ENCODE measurements at regions not wholly inside any gene's neighbourhood (a gene's known extent, or its start where the extent isn't known, plus 50 kb on each side); places are given as distances from the start of the nearest gene placed in this dataset.

GRCh38 chr21:21722731-21723130 is 724.5 kb downstream of the NCAM2 start:
- no peak overlapping the region for H3K9ac ChIP-seq (ENCODE audit: low read depth, low read length)
- H3K27ac ChIP-seq (ENCODE audit: low read depth, low read length): no peak overlapping the region
- H3K27me3 ChIP-seq (ENCODE audit: control insufficient read depth, insufficient read depth, low read length): no peaks in the 10 kb centered on the region
- no peak overlapping the region for H3K4me3 ChIP-seq (ENCODE audit: low read depth, low read length)
- H3K36me3 ChIP-seq (ENCODE audit: control insufficient read depth, insufficient read depth, low read length): no peaks in the 10 kb centered on the region
- no peaks in the 10 kb centered on the region for H3K4me1 ChIP-seq (ENCODE audit: control insufficient read depth, insufficient read depth, low read length)
- H3K9me3 ChIP-seq (ENCODE audit: control insufficient read depth, insufficient read depth, low read length): no peaks in the 10 kb centered on the region

GRCh38 chr21:21730512-21730911 is 732.3 kb downstream of the NCAM2 start:
- no peak overlapping the region for H3K4me3 ChIP-seq (ENCODE audit: low read depth, low read length)
- H3K27me3 ChIP-seq (ENCODE audit: control insufficient read depth, insufficient read depth, low read length): no peaks in the 10 kb centered on the region
- no peak overlapping the region for H3K9ac ChIP-seq (ENCODE audit: low read depth, low read length)
- no peaks in the 10 kb centered on the region for H3K36me3 ChIP-seq (ENCODE audit: control insufficient read depth, insufficient read depth, low read length)
- H3K27ac ChIP-seq (ENCODE audit: low read depth, low read length): no peak overlapping the region
- H3K4me1 ChIP-seq (ENCODE audit: control insufficient read depth, insufficient read depth, low read length): no peaks in the 10 kb centered on the region
- H3K9me3 ChIP-seq (ENCODE audit: control insufficient read depth, insufficient read depth, low read length): no peaks in the 10 kb centered on the region

- Histone ChIP-seq H3K4me3 (ENCODE audit: low read depth, low read length) (no peak overlapping the region), H3K9ac (ENCODE audit: low read depth, low read length) (no peak overlapping the region), H3K4me1 (ENCODE audit: control insufficient read depth, insufficient read depth, low read length) (no peaks in the 10 kb centered on the region), H3K9me3 (ENCODE audit: control insufficient read depth, insufficient read depth, low read length) (no peaks in the 10 kb centered on the region), H3K27ac (ENCODE audit: low read depth, low read length) (no peak overlapping the region), H3K27me3 (ENCODE audit: control insufficient read depth, insufficient read depth, low read length) (no peaks in the 10 kb centered on the region), H3K36me3 (ENCODE audit: control insufficient read depth, insufficient read depth, low read length) (no peaks in the 10 kb centered on the region)
These were observed 733.4 kb downstream of the NCAM2 start for GRCh38 chr21:21731626-21732025.

DNA sequence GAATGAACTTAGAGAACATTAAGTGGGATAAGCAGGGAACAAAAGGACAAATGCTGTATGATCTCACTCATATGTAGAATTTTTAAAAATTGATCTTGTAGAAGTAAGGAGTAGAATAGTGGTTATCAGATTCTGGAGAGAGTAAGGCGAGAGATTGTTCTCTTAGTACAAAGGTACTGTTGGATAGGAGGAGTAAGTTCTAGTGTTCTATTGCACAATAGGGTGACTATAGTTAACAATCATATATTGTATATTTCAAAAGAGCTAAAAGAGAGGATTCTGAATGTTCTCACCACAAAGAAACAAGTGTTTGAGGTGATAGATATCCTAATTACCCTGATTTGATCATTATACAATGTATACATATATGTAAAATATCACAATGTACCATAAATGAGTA is 735.9 kb downstream of the NCAM2 start:
- Histone ChIP-seq H3K36me3 (ENCODE audit: control insufficient read depth, insufficient read depth, low read length) (no peaks in the 10 kb centered on the region), H3K9me3 (ENCODE audit: control insufficient read depth, insufficient read depth, low read length) (no peaks in the 10 kb centered on the region), H3K4me3 (ENCODE audit: low read depth, low read length) (no peak overlapping the region), H3K4me1 (ENCODE audit: control insufficient read depth, insufficient read depth, low read length) (no peaks in the 10 kb centered on the region), H3K27ac (ENCODE audit: low read depth, low read length) (no peak overlapping the region), H3K9ac (ENCODE audit: low read depth, low read length) (no peak overlapping the region), H3K27me3 (ENCODE audit: control insufficient read depth, insufficient read depth, low read length) (no peaks in the 10 kb centered on the region)

GRCh38 chr21:21737186-21737585 is 739.0 kb downstream of the NCAM2 start:
- H3K9me3 ChIP-seq (ENCODE audit: control insufficient read depth, insufficient read depth, low read length): no peaks in the 10 kb centered on the region
- no peak overlapping the region for H3K9ac ChIP-seq (ENCODE audit: low read depth, low read length)
- H3K4me3 ChIP-seq (ENCODE audit: low read depth, low read length): no peak overlapping the region
- H3K36me3 ChIP-seq (ENCODE audit: control insufficient read depth, insufficient read depth, low read length): no peaks in the 10 kb centered on the region
- no peaks in the 10 kb centered on the region for H3K27me3 ChIP-seq (ENCODE audit: control insufficient read depth, insufficient read depth, low read length)
- H3K27ac ChIP-seq (ENCODE audit: low read depth, low read length): no peak overlapping the region
- no peaks in the 10 kb centered on the region for H3K4me1 ChIP-seq (ENCODE audit: control insufficient read depth, insufficient read depth, low read length)

- Histone ChIP-seq H3K27me3 (ENCODE audit: control insufficient read depth, insufficient read depth, low read length) (no peaks in the 10 kb centered on the region), H3K9ac (ENCODE audit: low read depth, low read length) (no peak overlapping the region), H3K27ac (ENCODE audit: low read depth, low read length) (no peak overlapping the region), H3K4me3 (ENCODE audit: low read depth, low read length) (no peak overlapping the region), H3K36me3 (ENCODE audit: control insufficient read depth, insufficient read depth, low read length) (no peaks in the 10 kb centered on the region), H3K4me1 (ENCODE audit: control insufficient read depth, insufficient read depth, low read length) (no peaks in the 10 kb centered on the region), H3K9me3 (ENCODE audit: control insufficient read depth, insufficient read depth, low read length) (no peaks in the 10 kb centered on the region)
These were observed 742.0 kb downstream of the NCAM2 start for GRCh38 chr21:21740207-21740606.

DNA sequence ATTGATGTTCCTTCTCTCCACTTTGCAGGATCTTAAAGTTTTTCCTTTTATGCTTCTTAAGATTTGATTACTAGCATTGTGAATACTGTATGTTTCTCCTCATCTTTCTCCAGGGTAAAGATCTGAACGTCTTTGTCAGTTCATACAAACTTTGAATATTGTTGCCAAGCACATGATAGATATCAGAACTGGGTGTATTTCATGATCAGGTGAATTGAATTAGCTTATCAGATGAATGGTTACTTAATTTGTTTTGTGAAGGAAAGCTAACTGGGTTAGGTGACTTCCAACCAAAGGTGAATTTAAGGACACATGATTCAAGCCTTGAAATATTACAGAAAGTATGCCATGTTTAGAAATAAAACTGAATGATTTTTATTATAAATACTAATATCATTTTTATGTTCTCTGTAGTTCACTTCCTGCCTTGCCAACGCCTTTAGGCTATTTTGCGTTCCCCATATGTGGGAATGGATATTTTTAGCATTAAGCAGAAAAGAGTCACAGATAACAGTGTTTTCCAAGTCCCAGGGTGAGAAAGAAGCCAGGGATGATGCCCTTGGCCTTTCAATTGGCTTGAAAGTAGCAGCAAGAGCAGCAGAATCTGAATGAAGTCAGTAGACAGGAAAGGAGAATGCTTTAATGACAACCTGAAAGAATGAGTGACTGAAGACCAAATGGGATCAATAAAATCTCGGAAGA is 752.1 kb downstream of the NCAM2 start:
- Histone ChIP-seq H3K27me3 (ENCODE audit: control insufficient read depth, insufficient read depth, low read length) (no peaks in the 10 kb centered on the region), H3K9me3 (ENCODE audit: control insufficient read depth, insufficient read depth, low read length) (no peaks in the 10 kb centered on the region), H3K36me3 (ENCODE audit: control insufficient read depth, insufficient read depth, low read length) (no peaks in the 10 kb centered on the region), H3K27ac (ENCODE audit: low read depth, low read length) (no peak overlapping the region), H3K4me1 (ENCODE audit: control insufficient read depth, insufficient read depth, low read length) (no peaks in the 10 kb centered on the region), H3K4me3 (ENCODE audit: low read depth, low read length) (no peak overlapping the region), H3K9ac (ENCODE audit: low read depth, low read length) (no peak overlapping the region)

GRCh38 chr21:21751286-21751685 is 753.1 kb downstream of the NCAM2 start:
- no peaks in the 10 kb centered on the region for H3K27me3 ChIP-seq (ENCODE audit: control insufficient read depth, insufficient read depth, low read length)
- H3K36me3 ChIP-seq (ENCODE audit: control insufficient read depth, insufficient read depth, low read length): no peaks in the 10 kb centered on the region
- no peaks in the 10 kb centered on the region for H3K4me1 ChIP-seq (ENCODE audit: control insufficient read depth, insufficient read depth, low read length)
- H3K4me3 ChIP-seq (ENCODE audit: low read depth, low read length): no peak overlapping the region
- H3K27ac ChIP-seq (ENCODE audit: low read depth, low read length): no peak overlapping the region
- H3K9ac ChIP-seq (ENCODE audit: low read depth, low read length): no peak overlapping the region
- no peaks in the 10 kb centered on the region for H3K9me3 ChIP-seq (ENCODE audit: control insufficient read depth, insufficient read depth, low read length)

DNA sequence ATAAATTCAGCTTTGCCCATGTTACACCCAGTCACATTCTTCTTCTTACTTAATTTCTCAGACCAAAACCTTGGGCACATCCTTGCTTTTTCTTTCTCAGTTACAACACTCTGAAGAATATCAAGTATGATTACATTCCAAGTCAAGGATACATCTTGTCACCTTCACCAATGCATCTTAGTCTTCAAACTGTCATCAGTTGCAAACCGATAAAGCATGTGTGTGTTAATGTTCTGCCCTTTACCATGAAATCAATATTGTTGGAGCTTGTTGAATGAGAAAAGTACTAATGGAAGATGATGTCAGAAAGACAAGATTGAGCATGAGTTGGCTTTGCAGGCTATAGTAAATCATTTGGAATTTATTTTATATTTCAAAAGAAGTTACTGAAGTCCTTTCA is 764.6 kb downstream of the NCAM2 start:
- Histone ChIP-seq H3K27ac (ENCODE audit: low read depth, low read length) (no peak overlapping the region), H3K9me3 (ENCODE audit: control insufficient read depth, insufficient read depth, low read length) (no peaks in the 10 kb centered on the region), H3K27me3 (ENCODE audit: control insufficient read depth, insufficient read depth, low read length) (0 out of 2 replicates have a peak, but pooled peaks cover 2% of the 10 kb centered on the region), H3K4me3 (ENCODE audit: low read depth, low read length) (no peak overlapping the region), H3K4me1 (ENCODE audit: control insufficient read depth, insufficient read depth, low read length) (no peaks in the 10 kb centered on the region), H3K36me3 (ENCODE audit: control insufficient read depth, insufficient read depth, low read length) (no peaks in the 10 kb centered on the region), H3K9ac (ENCODE audit: low read depth, low read length) (no peak overlapping the region)

- Histone ChIP-seq H3K4me3 (ENCODE audit: low read depth, low read length) (no peak overlapping the region), H3K27me3 (ENCODE audit: control insufficient read depth, insufficient read depth, low read length) (0 out of 2 replicates have a peak, but pooled peaks cover 6% of the 10 kb centered on the region), H3K4me1 (ENCODE audit: control insufficient read depth, insufficient read depth, low read length) (no peaks in the 10 kb centered on the region), H3K36me3 (ENCODE audit: control insufficient read depth, insufficient read depth, low read length) (no peaks in the 10 kb centered on the region), H3K9ac (ENCODE audit: low read depth, low read length) (no peak overlapping the region), H3K27ac (ENCODE audit: low read depth, low read length) (no peak overlapping the region), H3K9me3 (ENCODE audit: control insufficient read depth, insufficient read depth, low read length) (no peaks in the 10 kb centered on the region)
These were observed 766.1 kb downstream of the NCAM2 start for GRCh38 chr21:21764281-21764680.

GRCh38 chr21:21767276-21767675 is 769.1 kb downstream of the NCAM2 start:
- no peaks in the 10 kb centered on the region for H3K4me1 ChIP-seq (ENCODE audit: control insufficient read depth, insufficient read depth, low read length)
- no peaks in the 10 kb centered on the region for H3K9me3 ChIP-seq (ENCODE audit: control insufficient read depth, insufficient read depth, low read length)
- no peak overlapping the region for H3K27ac ChIP-seq (ENCODE audit: low read depth, low read length)
- H3K4me3 ChIP-seq (ENCODE audit: low read depth, low read length): no peak overlapping the region
- no peaks in the 10 kb centered on the region for H3K36me3 ChIP-seq (ENCODE audit: control insufficient read depth, insufficient read depth, low read length)
- peaks cover 10% of the 10 kb centered on the region; the same call in 1 of the 2 replicates for H3K27me3 ChIP-seq (ENCODE audit: control insufficient read depth, insufficient read depth, low read length)
- H3K9ac ChIP-seq (ENCODE audit: low read depth, low read length): no peak overlapping the region
